ENCODE measurements at regions not wholly inside any gene's neighbourhood (a gene's known extent, or its start where the extent isn't known, plus 50 kb on each side); places are given as distances from the start of the nearest gene placed in this dataset.

- TF ChIP-seq CTCF (IDR thresholded peaks at IDR 0.05) (no peak), POLR2A (IDR thresholded peaks at IDR 0.05) (no peak)
These were observed 87.6 kb downstream of the MARCHF4 start for GRCh38 chr2:216284708-216285107.

Measured in thyroid gland (tissue), 4 donors.